Body of pancreas (tissue), 4 donors: ENCODE measurements at regions not wholly inside any gene's neighbourhood (a gene's known extent, or its start where the extent isn't known, plus 50 kb on each side); places are given as distances from the start of the nearest gene placed in this dataset.

ENCODE experiments used
- ATAC-seq: fragments of 150-250 bp; one replicate; pipeline ENCODE4 v1.9.1; 2016
- DNase-seq, 4 donors: peaks; one replicate each; pipeline ENCODE4 v3.0.0-alpha.2; 2019
- H3K27ac ChIP-seq, 4 donors: fragments of 200-600 bp; sonication (generic); 1 replicate in 3 of 4; 2 replicates in 1 of 4; pipeline versions ENCODE4 v1.5.1 to v1.6.1; 2016 to 2019; ENCODE audit warnings: mild to moderate bottlenecking in 1 of 4, mixed read lengths in 1 of 4, moderate library complexity in 1 of 4
- H3K27me3 ChIP-seq, 2 donors: fragments of 200-600 bp; sonication (generic); one replicate each; pipeline ENCODE4 v1.6.0; 2016; ENCODE audit warnings: mild to moderate bottlenecking in 1 of 2
- H3K36me3 ChIP-seq, 2 donors: fragments of 200-600 bp; sonication (generic); replicated peaks in 1 of 2; 2 replicates each; pipeline ENCODE4 v1.5.1; 2016; ENCODE audit warnings: low read depth in 2 of 2; ENCODE audit not compliant: insufficient read depth in 1 of 2
- H3K4me1 ChIP-seq: fragments of 200-600 bp; sonication (generic); one replicate; pipeline ENCODE4 v1.6.0; 2016
- H3K4me3 ChIP-seq, 2 donors: fragments of 200-600 bp; sonication (generic); 1 replicate in 1 of 2; 2 replicates in 1 of 2; pipeline ENCODE4 v1.5.1; 2016 to 2019
- H3K9me3 ChIP-seq, 3 donors: fragments of 200-600 bp; sonication (generic); 1 replicate in 2 of 3; 2 replicates in 1 of 3; pipeline ENCODE4 v1.5.1; 2016
- POLR2A ChIP-seq, 3 donors: fragments of 450-650 bp; IDR thresholded peaks; one replicate each; pipeline ENCODE4 v1.6.1; 2016; ENCODE audit warnings: antibody characterized with exemption in 3 of 3, mild to moderate bottlenecking in 2 of 3
- WGBS, 2 donors: methylation state at CpG; one replicate each; pipeline ENCODE4 v1.1.5; 2017; 5-methylcytosine and 5-hydroxymethylcytosine counted together
- intact Hi-C: fragments of 100-400 bp; cut with DNase I; formaldehyde crosslinking; loops from one replicate; pipeline ENCODE4 v1.15.1; 2023
- TF ChIP-seq, protein P1 (sequence below), 7 experiments: fragments of 450-650 bp in 4 of 7; fragments of 200-600 bp in 3 of 7; sonication (generic) in 3 of 7; IDR thresholded peaks; one replicate each; pipeline ENCODE4 v1.5.1; 2016 to 2019; ENCODE audit warnings: antibody characterized with exemption in 7 of 7

- Histone ChIP-seq H3K27ac (no peak overlapping the region), H3K36me3 (no peaks in the 10 kb centered on the region), H3K4me3 (no peak overlapping the region), H3K27me3 (no peaks in the 10 kb centered on the region), H3K9me3 (no peaks in the 10 kb centered on the region), H3K4me1 (no peaks in the 10 kb centered on the region)
- 62 to 70% methylated on average over 3 of the region's 3 CpGs for WGBS, 2 donors
- TF ChIP-seq POLR2A (IDR thresholded peaks at IDR 0.05): no peak
- TF ChIP-seq, protein P1, sequence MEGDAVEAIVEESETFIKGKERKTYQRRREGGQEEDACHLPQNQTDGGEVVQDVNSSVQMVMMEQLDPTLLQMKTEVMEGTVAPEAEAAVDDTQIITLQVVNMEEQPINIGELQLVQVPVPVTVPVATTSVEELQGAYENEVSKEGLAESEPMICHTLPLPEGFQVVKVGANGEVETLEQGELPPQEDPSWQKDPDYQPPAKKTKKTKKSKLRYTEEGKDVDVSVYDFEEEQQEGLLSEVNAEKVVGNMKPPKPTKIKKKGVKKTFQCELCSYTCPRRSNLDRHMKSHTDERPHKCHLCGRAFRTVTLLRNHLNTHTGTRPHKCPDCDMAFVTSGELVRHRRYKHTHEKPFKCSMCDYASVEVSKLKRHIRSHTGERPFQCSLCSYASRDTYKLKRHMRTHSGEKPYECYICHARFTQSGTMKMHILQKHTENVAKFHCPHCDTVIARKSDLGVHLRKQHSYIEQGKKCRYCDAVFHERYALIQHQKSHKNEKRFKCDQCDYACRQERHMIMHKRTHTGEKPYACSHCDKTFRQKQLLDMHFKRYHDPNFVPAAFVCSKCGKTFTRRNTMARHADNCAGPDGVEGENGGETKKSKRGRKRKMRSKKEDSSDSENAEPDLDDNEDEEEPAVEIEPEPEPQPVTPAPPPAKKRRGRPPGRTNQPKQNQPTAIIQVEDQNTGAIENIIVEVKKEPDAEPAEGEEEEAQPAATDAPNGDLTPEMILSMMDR (IDR thresholded peaks at IDR 0.05): no peak
- intact Hi-C loops: no loop called here
- ATAC-seq (no peak), DNase-seq (no peak)
Observed at GRCh38 chr20:19121463-19121862, 91.0 kb upstream of the SLC24A3 start.

- Histone ChIP-seq H3K27me3 (no peaks in the 10 kb centered on the region), H3K27ac (no peak overlapping the region), H3K36me3 (no peaks in the 10 kb centered on the region), H3K9me3 (no peaks in the 10 kb centered on the region), H3K4me3 (no peak overlapping the region), H3K4me1 (no peaks in the 10 kb centered on the region)
- TF ChIP-seq POLR2A (IDR thresholded peaks at IDR 0.05): no peak
- TF ChIP-seq, protein P1 (IDR thresholded peaks at IDR 0.05): no peak
- DNase-seq (no peak), ATAC-seq (no peak)
- intact Hi-C loops: no loop called here
Observed at GRCh38 chr20:19121916-19122315, 90.5 kb upstream of the SLC24A3 start.

- DNase-seq (no peak), ATAC-seq (no peak)
- no peaks in the 10 kb centered on the region for H3K9me3 ChIP-seq
- intact Hi-C loops: no loop called here
- H3K36me3 ChIP-seq: no peaks in the 10 kb centered on the region
- H3K27me3 ChIP-seq: no peaks in the 10 kb centered on the region
- H3K4me1 ChIP-seq: no peaks in the 10 kb centered on the region
- no peak overlapping the region for H3K27ac ChIP-seq
- H3K4me3 ChIP-seq: no peak overlapping the region
- TF ChIP-seq, protein P1 (IDR thresholded peaks at IDR 0.05): no peak
- no peak for TF ChIP-seq POLR2A (IDR thresholded peaks at IDR 0.05)
Observed at GRCh38 chr20:19122395-19122794, 90.0 kb upstream of the SLC24A3 start.

- H3K27ac ChIP-seq: no peak overlapping the region
- intact Hi-C loops: no loop called here
- H3K9me3 ChIP-seq: no peaks in the 10 kb centered on the region
- H3K36me3 ChIP-seq: no peaks in the 10 kb centered on the region
- TF ChIP-seq, protein P1 (IDR thresholded peaks at IDR 0.05): no peak
- no peak for TF ChIP-seq POLR2A (IDR thresholded peaks at IDR 0.05)
- H3K4me1 ChIP-seq: no peaks in the 10 kb centered on the region
- 72 to 82% methylated on average over 1 of the region's 1 CpG for WGBS, 2 donors
- DNase-seq (no peak), ATAC-seq (no peak)
- no peaks in the 10 kb centered on the region for H3K27me3 ChIP-seq
- H3K4me3 ChIP-seq: no peak overlapping the region
Observed at GRCh38 chr20:19125508-19125907, 86.9 kb upstream of the SLC24A3 start.

DNA sequence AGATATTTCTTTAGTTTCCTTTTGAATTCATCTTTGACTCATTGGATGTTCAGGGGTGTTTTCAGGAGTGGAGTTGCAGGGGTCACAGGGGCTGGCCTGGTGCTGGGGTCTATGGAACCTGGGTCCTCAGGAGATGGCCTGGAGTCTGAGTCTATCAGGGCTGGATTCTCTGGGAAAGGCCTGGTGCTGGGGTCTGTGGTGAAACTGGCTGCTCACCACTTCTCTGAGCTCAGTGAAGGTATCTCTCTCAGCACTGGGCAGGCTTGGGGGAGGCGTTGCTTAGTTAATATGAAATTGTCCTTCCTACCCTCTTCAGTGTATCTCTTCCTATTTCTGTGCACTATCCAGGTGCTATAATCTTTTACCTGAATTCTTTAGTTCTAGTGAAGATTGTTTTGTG, 83.1 kb upstream of the SLC24A3 start:
- H3K4me1 ChIP-seq: no peaks in the 10 kb centered on the region
- no peaks in the 10 kb centered on the region for H3K27me3 ChIP-seq
- intact Hi-C loops: no loop called here
- H3K4me3 ChIP-seq: no peak overlapping the region
- ATAC-seq (no peak), DNase-seq (no peak)
- H3K27ac ChIP-seq: no peak overlapping the region
- WGBS, 2 donors: 75 to 76% methylated on average over 1 of the region's 1 CpG
- no peaks in the 10 kb centered on the region for H3K36me3 ChIP-seq
- TF ChIP-seq, protein P1 (IDR thresholded peaks at IDR 0.05): no peak
- TF ChIP-seq POLR2A (IDR thresholded peaks at IDR 0.05): no peak
- H3K9me3 ChIP-seq: no peaks in the 10 kb centered on the region
